GM10266 (cell line): ENCODE measurements at regions not wholly inside any gene's neighbourhood (a gene's known extent, or its start where the extent isn't known, plus 50 kb on each side); places are given as distances from the start of the nearest gene placed in this dataset.
"Not testable (repeated sequence)": the region's sequence is repeated elsewhere in the genome, so short reads cannot be mapped to it uniquely, and the experiment has no call there.

Experiments
- DNase-seq: peaks from one replicate; pipeline ENCODE4 v3.0.0; 2012; ENCODE audit errors: extremely low spot score
- CTCF ChIP-seq: IDR thresholded peaks from 2 replicates; pipeline ENCODE4 v1.5.1; 2012; ENCODE audit warnings: mild to moderate bottlenecking, low read depth; ENCODE audit not compliant: control insufficient read depth, insufficient read depth; ENCODE audit errors: missing control alignments

DNA sequence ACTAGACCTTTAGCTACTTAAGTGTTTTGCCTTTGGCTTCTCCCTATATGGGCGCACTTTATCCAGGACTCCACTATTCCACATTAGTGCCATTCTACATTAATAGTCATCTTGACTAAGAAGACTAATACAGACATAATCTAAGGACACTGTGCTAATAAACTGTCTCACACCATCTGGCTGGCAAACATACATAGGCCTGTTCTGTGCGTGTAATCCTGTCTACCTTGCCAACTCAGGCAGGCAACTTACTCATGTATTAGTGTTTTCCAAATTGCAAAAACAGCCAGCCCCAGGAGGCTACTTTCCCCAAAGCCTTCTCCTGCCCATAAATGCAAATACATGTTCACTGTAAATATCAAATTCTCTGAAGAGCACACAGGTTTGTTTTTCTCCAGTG, 587.3 kb downstream of the TMA16 start:
- no peak for TF ChIP-seq CTCF
- no peak for DNase-seq

GRCh38 chr4:164087733-164088132, 593.2 kb downstream of the TMA16 start:
- DNase-seq = no peak

DNA sequence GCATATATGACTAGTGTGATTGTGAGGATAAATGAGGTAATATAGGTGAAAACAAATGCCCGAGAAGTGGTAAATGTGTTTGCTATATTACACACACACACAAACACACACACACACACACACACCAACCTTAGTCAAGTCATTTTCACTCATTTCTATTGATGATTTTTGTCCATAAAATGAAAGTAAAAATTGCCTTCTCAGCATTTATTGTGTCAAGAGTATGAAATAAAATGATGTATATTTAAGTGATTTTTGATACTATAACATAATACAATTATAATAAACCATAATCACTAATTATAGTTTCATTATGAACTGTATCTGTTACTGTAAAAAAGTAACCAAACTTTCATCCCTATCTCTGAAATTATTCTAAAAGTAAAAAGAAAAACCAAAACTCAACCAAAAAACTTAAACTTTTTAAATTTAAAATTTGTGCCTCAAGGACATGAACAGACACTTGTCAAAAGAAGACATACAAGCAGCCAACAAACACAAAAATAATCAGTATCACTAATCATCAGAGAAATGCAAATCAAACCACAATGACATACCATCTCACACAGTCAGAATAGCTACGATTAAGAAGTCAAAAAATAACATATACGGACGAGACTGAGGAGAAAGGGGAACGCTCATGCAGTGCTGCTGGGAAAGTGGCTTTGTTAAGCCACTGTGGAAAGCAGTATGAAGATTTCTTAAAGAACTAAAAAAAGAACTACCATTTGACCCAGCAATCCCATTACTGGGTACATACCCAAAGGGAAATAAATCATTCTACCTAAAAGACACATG, 601.0 kb downstream of the TMA16 start:
- no peak for DNase-seq
- no peak for TF ChIP-seq CTCF

More at GRCh38 chr4:164087733-164088132, 593.2 kb downstream of the TMA16 start:
- TF ChIP-seq CTCF = no peak

DNA sequence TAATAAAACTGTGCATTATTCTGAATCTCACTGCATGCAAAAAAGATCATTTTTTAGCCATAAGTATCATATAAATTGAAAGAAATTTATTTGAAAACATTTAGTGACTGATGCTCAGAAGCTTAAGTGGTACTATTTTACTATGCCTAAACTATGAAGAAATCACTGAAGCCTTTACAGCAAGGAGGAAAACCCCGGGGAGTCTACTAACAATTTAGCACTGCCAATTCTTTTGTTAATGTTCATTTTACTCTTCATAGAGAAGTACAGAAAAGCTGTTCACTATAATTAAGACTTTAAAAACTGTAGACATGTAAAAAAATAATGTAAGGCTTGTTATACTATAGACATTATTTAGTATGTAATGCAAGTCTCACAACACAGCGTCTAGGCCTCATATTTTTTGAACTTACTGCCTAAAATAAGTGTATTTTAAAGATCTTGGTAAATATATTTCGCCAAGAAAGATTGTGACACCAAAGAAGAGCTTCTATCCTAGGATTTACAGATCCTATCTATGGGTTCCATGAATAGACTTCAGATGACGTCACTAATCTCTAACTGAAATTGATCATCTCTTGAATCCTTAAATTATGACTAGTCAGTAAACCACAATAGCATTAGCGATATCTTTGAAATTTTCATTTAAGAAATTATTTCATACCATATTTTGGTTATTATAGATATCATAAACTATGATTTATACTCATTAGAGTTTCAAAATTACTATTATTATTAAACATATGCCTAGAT, 602.5 kb downstream of the TMA16 start:
- no peak for DNase-seq
- no peak for TF ChIP-seq CTCF

- not testable (repeated sequence) for DNase-seq
Measured at GRCh38 chr4:164100741-164101365, 606.4 kb downstream of the TMA16 start.

GRCh38 chr4:164108971-164109370, 614.5 kb downstream of the TMA16 start:
- no peak for TF ChIP-seq CTCF
- no peak for DNase-seq

DNA sequence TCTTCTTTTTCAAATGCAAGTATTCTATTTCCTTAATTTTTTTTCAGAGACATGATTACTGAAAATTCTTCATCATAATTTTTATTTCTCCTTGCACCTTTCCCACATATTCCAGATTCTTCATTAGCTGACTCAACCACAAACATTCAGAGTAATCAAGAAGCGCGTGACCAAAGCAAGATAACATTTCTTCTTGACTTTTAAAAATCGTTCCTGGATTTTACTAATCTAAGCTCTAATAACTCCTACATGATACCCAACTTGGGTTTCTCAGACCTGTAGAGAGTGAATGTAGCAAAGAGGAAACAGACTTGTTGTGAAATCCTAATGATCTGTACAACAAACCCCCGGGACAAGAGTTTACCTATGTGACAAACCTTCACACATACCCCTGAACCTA, 615.0 kb downstream of the TMA16 start:
- no peak for TF ChIP-seq CTCF

More for the DNA sequence above, 615.0 kb downstream of the TMA16 start:
- DNase-seq = no peak
